NCI-H2196 treated with DMSO at 0.1 percent for 48 hours (cell line): ENCODE measurements at regions not wholly inside any gene's neighbourhood (a gene's known extent, or its start where the extent isn't known, plus 50 kb on each side); places are given as distances from the start of the nearest gene placed in this dataset.
"Not testable (repeated sequence)": the region's sequence is repeated elsewhere in the genome, so short reads cannot be mapped to it uniquely, and the experiment has no call there.

Source experiments
- DNase-seq: peaks from one replicate; lab custom pipeline; 2025; ENCODE audit not compliant: unreplicated experiment; lab: John Stamatoyannopoulos, UW

- no peak for DNase-seq
Measured at GRCh38 chr5:72760259-72760658, 56.2 kb upstream of the TNPO1 start.

- no peak for DNase-seq
Measured at GRCh38 chr5:72752909-72753308, 63.6 kb upstream of the TNPO1 start.

DNA sequence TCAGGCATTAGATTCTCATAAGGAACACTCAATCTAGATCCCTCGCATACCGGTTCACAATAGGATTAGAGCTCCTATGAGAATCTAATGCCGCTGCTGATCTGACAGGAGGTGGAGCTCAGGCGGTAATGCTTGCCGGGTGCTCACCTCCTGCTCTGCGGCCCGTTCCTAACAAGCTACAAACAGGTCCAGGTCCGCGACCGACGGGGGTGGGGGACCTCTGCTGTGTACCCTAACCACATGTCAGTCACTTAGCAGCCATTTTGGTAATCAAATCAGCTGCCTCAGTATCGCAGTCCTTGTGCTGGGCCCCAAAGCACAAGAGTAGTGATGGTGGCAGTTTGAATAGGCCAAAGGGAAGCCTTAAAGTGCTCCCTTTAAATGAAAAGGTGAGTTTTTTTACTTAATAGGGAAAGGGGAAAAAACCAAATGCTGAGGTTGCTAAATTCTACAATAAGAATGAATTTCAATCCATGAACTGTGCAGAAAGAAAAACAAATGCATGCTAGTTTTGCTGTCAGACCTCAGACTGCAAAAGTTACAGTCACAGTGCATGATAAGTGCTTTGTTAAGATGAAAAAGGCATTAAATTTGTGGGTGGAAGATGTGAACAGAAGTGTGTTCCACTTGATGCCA is 67.0 kb upstream of the TNPO1 start:
- no peak for DNase-seq

- DNase-seq: no peak
Measured at GRCh38 chr5:72747826-72748225, 68.6 kb upstream of the TNPO1 start.

- DNase-seq: no peak
Measured at GRCh38 chr5:72746736-72747135, 69.7 kb upstream of the TNPO1 start.

DNA sequence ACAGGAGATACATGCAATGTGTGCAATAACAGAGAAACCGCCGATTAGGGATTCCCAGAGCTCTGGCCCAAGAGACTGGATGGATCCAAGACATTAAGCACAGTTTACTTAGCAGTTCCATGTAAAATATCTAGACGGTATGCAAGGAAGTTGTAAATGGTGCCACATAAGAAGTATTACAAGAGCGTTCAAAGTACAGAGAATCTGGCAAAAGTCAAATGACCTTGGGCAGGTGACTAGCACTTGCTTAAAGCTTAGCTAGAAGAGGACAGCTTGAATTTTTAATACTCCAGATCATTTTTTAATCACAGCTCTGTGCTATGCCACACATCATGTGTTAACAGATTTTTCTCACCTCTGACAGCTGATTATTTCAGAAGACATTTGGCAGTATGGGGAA is 72.3 kb upstream of the TNPO1 start:
- DNase-seq: no peak

DNA sequence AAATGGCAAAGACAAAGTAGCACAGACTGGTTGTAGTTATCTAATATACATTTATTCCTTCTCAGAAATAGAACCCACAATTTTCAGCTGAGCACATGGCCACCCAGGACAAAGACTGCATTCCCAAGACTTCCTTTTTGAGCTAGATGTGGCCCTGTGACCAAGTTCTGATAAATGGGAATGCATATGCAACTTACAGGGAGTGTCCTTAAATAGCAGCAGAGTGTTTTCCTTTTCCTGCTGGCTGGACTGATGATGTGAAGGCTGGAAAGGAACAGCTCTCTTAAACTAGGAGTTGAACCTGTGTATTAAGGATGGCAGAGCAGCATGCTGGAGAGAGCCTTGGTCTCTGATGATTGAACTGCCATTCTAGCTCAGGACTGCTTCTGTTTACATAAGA is 74.7 kb upstream of the TNPO1 start:
- no peak for DNase-seq

DNA sequence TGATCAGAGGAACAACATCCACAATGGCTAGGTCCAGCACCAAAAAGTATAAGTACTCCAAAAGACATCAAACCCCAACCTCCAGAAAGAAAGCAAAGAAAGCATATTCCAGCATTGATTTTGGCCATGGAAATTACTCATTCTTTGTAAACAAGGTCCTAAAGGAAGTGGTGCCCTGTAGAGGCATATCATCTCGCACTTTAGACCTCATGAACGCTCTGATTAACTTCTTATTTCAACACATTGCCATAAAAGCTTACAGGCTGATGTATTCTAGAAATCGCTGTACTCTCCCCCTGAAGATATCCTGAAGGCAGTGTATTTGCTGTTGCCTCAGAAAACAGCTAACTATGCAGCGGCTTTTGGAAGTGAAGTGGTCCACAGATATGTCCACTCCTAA is 82.7 kb upstream of the TNPO1 start:
- DNase-seq: no peak

DNA sequence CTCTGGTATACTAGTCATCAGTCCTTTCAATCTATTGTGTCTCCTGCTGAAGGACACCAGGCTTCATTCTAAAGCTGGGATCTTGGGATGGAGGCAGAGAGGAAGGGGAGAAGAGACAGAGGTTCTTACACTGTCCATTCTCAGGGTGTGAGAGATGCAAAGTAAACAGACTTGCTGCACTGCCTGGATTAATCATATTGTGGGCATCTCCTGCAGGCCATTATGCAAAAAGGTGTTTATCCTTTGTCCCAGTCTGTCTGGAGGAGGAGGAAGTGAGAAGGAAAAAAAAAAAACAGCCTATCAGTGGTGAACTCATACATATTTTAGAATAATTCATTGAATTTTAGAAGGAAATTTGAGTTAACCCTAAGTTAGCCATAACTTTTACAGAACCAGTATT is 92.9 kb upstream of the TNPO1 start:
- no peak for DNase-seq

- DNase-seq: no peak
Measured at GRCh38 chr5:72722792-72723452, 93.5 kb upstream of the TNPO1 start.

- no peak for DNase-seq
Measured at GRCh38 chr5:72721844-72722243, 94.6 kb upstream of the TNPO1 start.

- no peak for DNase-seq
Measured at GRCh38 chr5:72720205-72720604, 96.3 kb upstream of the TNPO1 start.

GRCh38 chr5:72711351-72711750 is 105.1 kb upstream of the TNPO1 start:
- no peak for DNase-seq

- DNase-seq: no peak
Measured at GRCh38 chr5:72709341-72709740, 107.1 kb upstream of the TNPO1 start.

DNA sequence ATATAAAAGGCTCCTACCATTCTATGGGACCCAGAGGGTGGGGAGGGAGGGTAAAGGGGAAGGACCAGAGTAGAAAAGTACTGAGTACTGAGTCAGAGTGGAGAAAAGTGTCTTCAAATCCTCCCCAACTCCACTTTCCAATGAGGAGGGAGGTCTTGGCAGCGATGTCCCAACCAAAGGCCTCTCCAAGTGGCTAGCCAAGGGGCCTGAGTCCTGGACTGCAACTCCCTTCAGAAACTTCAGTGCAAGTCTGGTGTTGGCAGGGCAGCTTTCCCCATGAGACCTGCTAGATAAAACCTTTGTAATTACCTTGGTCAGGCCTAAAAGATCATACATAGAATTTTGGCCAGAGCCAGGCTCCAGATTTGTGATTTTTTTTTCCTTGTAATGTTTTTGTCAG is 111.3 kb upstream of the TNPO1 start:
- DNase-seq: no peak

DNA sequence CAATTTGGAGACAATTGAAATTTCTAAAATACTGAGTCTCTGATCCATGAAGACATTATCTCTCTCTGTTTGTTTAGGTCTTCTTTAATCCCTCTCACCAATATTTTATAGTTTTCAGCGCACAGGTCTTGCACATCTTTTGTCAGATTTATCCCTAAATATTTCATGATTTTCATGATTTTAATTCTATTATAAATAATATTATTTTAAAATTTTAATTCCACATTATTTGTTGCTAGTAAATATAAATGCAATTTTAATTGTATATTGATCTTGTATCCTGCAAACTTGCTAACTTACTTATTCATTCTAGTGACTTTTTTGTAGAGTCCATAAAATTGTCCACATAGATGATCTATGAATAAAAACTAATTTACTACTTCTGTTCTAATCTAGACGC is 112.6 kb upstream of the TNPO1 start:
- no peak for DNase-seq

- no peak for DNase-seq
Measured at GRCh38 chr5:72702881-72703434, 113.5 kb upstream of the TNPO1 start.

GRCh38 chr5:72702105-72702504 is 114.4 kb upstream of the TNPO1 start:
- DNase-seq: not testable (repeated sequence)

- no peak for DNase-seq
Measured at GRCh38 chr5:72698481-72698880, 118.0 kb upstream of the TNPO1 start.

DNA sequence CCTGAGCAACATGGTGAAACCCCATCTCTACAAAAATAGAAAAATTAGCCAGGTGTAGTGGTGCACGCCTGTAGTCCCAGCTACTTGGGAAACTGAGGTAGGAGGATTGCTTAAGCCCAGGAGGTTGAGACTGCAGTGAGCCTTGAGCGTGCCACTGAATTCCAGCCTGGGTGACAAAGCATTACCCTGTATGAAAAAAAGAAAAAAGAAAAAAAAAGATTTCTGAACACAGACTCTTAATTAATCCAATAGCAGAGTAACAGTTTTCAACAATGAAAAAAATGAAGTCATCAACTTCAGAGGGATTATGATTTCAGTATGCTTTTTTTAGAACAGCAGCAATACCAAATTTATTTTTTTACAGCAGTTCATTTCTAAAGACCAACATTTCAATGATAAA is 118.8 kb upstream of the TNPO1 start:
- no peak for DNase-seq

DNA sequence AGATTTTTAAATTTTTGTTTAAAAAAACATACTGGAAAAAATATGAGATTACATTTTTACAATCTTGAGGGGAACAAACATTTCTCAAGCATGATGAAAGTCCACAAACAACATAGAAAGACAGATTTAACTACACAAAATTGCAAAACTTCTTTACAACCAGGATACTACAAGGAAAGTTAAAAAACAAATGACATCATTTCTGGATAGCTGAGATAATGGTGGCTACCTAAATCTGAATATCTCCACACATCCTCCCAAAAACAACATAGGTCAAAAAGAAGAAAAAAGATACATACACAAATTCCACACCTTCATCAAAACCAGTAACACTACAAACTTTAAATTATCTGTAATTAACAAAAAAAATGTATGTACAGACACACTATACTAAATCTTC is 120.8 kb upstream of the TNPO1 start:
- DNase-seq: no peak

DNA sequence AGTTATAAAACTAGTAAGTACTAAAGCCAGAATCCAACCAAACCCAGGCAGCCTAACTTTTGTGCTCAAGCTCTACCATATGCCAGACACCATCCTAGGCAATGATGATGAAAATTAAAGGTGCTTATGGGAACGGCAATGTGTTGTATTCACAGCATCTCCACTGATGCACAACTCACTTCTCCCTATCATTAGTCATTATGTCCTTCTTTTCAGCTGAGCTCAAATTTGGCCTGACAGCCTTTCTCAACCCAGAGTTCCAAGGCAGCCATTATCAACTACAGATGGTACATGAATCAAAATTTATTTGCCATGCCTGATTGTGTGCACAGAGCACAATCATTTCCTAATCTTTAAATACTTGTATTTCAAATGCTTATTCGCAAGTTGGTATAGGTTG is 121.6 kb upstream of the TNPO1 start:
- DNase-seq: no peak
